K562 (cell line): ENCODE measurements at regions not wholly inside any gene's neighbourhood (a gene's known extent, or its start where the extent isn't known, plus 50 kb on each side); places are given as distances from the start of the nearest gene placed in this dataset.
"Not testable (repeated sequence)": the region's sequence is repeated elsewhere in the genome, so short reads cannot be mapped to it uniquely, and the experiment has no call there.

Experiments
- BRCA1 ChIP-seq, 2 experiments: fragments of 450-650 bp in 1 of 2; sonication (generic) in 1 of 2; formaldehyde crosslinking in 1 of 2; IDR thresholded peaks; 2 replicates each; pipeline versions ENCODE4 v1.5.0 to v1.6.1; 2017 to 2020; ENCODE audit warnings: mild to moderate bottlenecking in 1 of 2, missing genetic modification reagents in 1 of 2
- CBX8 ChIP-seq: fragments of 200-600 bp; sonication (generic); IDR thresholded peaks from 2 replicates; pipeline ENCODE4 v1.6.1; 2012; ENCODE audit warnings: borderline replicate concordance, mixed run types, low read depth, mild to moderate bottlenecking, moderate library complexity, mixed read lengths, low read length, control low read depth, inconsistent platforms; ENCODE audit not compliant: poor library complexity, severe bottlenecking; ENCODE audit errors: extremely low read depth
- CHD4 ChIP-seq: fragments of 200-600 bp; sonication (generic); IDR thresholded peaks from 3 replicates; pipeline ENCODE4 v1.6.1; 2012; ENCODE audit warnings: low read depth, mild to moderate bottlenecking, mixed read lengths, low read length, inconsistent platforms; ENCODE audit not compliant: insufficient read depth, insufficient replicate concordance, poor library complexity, severe bottlenecking
- CTCF ChIP-seq, 3 experiments: IDR thresholded peaks in 2 of 3; conservative IDR thresholded peaks in 1 of 3; 2 replicates each; pipeline ENCODE4 v1.5.1; 2011 to 2012; ENCODE audit warnings: low read length in 3 of 3, mild to moderate bottlenecking in 3 of 3, control low read depth in 2 of 3, improper control_type of control experiment in 1 of 3, inconsistent platforms in 1 of 3, low read depth in 1 of 3, mixed read lengths in 1 of 3, moderate library complexity in 1 of 3; ENCODE audit not compliant: insufficient read depth in 2 of 3
- HNRNPH1 ChIP-seq: fragments of 200-400 bp; formaldehyde crosslinking; optimal IDR thresholded peaks from 2 replicates; pipeline ENCODE3; 2017; ENCODE audit warnings: low read depth, mild to moderate bottlenecking, low read length, moderate library complexity
- KAT7 ChIP-seq: sonication (generic); formaldehyde crosslinking; IDR thresholded peaks from 2 replicates; pipeline ENCODE4 v1.8.0; 2022; ENCODE audit warnings: missing genetic modification reagents, mild to moderate bottlenecking, borderline replicate concordance
- MED1 ChIP-seq: sonication (generic); formaldehyde crosslinking; IDR thresholded peaks from 2 replicates; pipeline ENCODE4 v1.8.1; 2023; ENCODE audit warnings: missing genetic modification reagents, borderline replicate concordance
- RFX5 ChIP-seq: IDR thresholded peaks from 2 replicates; pipeline ENCODE4 v1.6.1; 2011; ENCODE audit warnings: low read depth, mild to moderate bottlenecking, improper control_type of control experiment, low read length
- TARDBP ChIP-seq: fragments of 450-650 bp; IDR thresholded peaks from 2 replicates; pipeline ENCODE4 v1.6.1; 2016
- TEAD2 ChIP-seq: fragments of 450-650 bp; IDR thresholded peaks from 2 replicates; pipeline ENCODE4 v1.6.1; 2016; ENCODE audit warnings: missing genetic modification characterization, control low read depth, missing compliant biosample characterization
- USF1 ChIP-seq: sonication (generic); formaldehyde crosslinking; IDR thresholded peaks from 2 replicates; pipeline ENCODE4 v1.9.0; 2022; ENCODE audit warnings: mild to moderate bottlenecking, missing genetic modification reagents
- ZBTB8A ChIP-seq: fragments of 450-650 bp; IDR thresholded peaks from 2 replicates; pipeline ENCODE4 v1.6.1; 2018; ENCODE audit warnings: mild to moderate bottlenecking, moderate library complexity; ENCODE audit not compliant: partially characterized antibody
- ZNF766 ChIP-seq: fragments of 200-800 bp; sonication (Bioruptor generic); conservative IDR thresholded peaks from 2 replicates; pipeline ENCODE4 v1.6.1; 2016; ENCODE audit warnings: missing genetic modification characterization, missing compliant biosample characterization
- TF ChIP-seq, protein P1 (sequence below): sonication (generic); formaldehyde crosslinking; IDR thresholded peaks from 2 replicates; pipeline ENCODE4 v1.8.1; 2022; ENCODE audit warnings: missing genetic modification reagents

- TF ChIP-seq CHD4; RFX5; ZBTB8A; BRCA1 (IDR thresholded peaks at IDR 0.05); BRCA1 (CRISPR knock-in tag; IDR thresholded peaks at IDR 0.05); CBX8; KAT7; TARDBP; ZNF766 (CRISPR knock-in tag); TEAD2 (tag); MED1; USF1 (CRISPR knock-in tag); HNRNPH1; CTCF (IDR thresholded peaks at IDR 0.05 in 2 of 3, conservative IDR thresholded peaks at IDR 0.05 in 1 of 3; ENCODE audit: insufficient read depth in 2 of 3, low read depth in 1 of 3, low read length in 3 of 3): not testable (repeated sequence)
- TF ChIP-seq, protein P1, sequence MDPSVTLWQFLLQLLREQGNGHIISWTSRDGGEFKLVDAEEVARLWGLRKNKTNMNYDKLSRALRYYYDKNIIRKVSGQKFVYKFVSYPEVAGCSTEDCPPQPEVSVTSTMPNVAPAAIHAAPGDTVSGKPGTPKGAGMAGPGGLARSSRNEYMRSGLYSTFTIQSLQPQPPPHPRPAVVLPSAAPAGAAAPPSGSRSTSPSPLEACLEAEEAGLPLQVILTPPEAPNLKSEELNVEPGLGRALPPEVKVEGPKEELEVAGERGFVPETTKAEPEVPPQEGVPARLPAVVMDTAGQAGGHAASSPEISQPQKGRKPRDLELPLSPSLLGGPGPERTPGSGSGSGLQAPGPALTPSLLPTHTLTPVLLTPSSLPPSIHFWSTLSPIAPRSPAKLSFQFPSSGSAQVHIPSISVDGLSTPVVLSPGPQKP (CRISPR knock-in tag) = not testable (repeated sequence)
These were observed 290.3 kb upstream of the NPAP1 start for GRCh38 chr15:24385258-24385657.
